DMS 273 (cell line): ENCODE measurements at regions not wholly inside any gene's neighbourhood (a gene's known extent, or its start where the extent isn't known, plus 50 kb on each side); places are given as distances from the start of the nearest gene placed in this dataset.
"Not testable (repeated sequence)": the region's sequence is repeated elsewhere in the genome, so short reads cannot be mapped to it uniquely, and the experiment has no call there.

ENCODE experiments used
- DNase-seq: peaks from one replicate; lab custom pipeline; 2025; ENCODE audit not compliant: unreplicated experiment; lab: John Stamatoyannopoulos, UW

DNA sequence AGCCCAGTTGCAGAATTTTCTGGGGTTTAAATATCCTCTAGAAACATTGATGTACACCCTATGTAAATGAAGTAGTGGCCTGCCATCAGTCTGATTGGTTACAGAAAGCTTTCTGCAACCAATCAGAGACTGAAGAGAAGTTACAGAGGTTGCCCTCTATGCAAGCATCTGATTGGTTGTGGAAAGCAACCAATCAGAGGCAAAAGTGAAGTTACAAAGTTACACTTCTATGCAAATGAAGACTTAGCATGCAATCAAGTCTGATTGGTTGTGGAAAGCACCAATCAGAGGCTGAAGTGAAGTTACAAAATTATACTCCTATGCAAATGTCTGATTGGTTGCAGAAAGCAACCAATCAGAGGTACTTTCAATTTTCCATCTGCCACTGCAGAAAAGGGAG lies 51.9 kb upstream of the USP9X start:
- peak; percentile 62 for DNase-seq

- not testable (repeated sequence) for DNase-seq
Measured at GRCh38 chrX:41034902-41035301, 50.3 kb upstream of the USP9X start.
